ENCODE measurements at regions not wholly inside any gene's neighbourhood (a gene's known extent, or its start where the extent isn't known, plus 50 kb on each side); places are given as distances from the start of the nearest gene placed in this dataset.

- DNase-seq = no peak
These were observed 282.3 kb upstream of the NECTIN3 start for GRCh38 chr3:110789315-110789714.

DNA sequence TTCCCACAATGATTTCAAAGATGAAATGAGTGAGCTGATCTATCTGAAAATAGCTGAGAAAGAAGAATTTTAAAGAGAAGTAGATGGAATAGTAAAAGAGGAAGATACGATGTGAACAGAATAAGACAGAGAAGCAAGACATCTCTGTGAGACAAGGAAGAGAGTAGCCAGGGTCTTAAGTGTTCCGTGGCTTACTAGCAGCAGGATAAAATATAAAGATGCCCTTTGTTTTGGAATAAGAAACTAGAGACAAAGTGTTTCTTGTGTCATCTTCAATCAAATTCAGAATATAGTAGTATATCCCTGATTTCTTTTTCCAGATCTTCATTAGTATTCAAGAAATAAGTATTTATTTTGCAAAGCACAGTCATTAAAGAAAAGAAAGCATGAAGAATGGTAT, 281.0 kb upstream of the NECTIN3 start:
- no peak for DNase-seq

GRCh38 chr3:110791995-110792686, 279.5 kb upstream of the NECTIN3 start:
- DNase-seq = no peak

DNA sequence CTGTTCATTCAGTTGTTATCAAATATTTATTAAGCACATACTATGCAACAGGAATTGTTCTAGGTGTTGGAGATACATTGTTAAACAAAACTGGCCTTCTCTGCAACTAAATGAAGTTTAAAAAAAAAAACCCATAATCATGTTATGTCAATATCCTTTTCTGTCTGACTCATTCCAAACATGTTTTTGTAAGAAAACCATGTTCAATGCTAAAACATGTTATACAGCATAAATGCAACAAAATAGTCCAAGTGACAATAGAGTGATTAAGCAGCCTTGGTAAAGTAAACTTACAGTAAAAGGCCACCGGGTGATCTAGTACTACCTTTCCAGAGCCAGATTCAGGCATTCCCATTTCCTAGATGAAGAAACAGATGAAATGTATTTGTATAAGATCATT, 278.0 kb upstream of the NECTIN3 start:
- DNase-seq = no peak

GRCh38 chr3:110795163-110795562, 276.5 kb upstream of the NECTIN3 start:
- DNase-seq = no peak

DNA sequence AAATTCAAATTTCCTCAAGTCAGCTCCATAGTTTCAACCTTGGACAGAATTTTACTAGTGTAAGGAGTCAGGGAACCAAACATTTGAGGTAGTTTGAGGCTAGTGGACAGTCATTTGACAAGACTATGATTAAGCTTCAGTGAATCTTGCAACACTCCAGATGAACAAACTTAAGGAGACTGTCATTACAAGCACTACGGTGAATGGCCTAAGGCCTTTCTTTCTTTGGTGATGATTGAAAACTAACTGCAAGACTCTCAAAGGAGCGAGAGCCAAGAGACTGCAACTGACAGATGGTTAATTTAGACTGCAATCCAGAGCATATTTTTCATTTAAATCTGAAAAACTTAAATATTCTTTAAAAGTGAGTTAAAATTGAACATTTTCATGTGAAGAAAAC, 272.3 kb upstream of the NECTIN3 start:
- no peak for DNase-seq

DNA sequence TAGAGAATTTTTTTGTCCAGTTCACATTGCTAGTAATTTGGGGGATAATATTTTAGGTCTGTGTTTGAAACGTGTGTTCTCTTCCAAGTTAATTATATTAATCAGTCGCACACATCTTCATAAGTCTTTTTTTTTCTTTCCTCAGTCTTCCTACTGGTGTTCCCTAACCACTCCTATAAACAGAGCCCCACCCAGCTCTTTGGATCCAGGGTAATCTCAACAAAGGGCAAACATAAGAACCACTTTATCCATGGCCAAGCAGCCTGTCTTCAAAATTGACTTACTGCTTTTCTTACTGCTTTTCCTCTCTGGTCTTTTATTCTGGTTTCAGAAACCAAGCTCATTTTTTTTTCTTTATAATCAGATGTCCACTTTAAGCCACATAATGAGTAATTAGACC, 266.8 kb upstream of the NECTIN3 start:
- DNase-seq = no peak

GRCh38 chr3:110806924-110807323, 264.7 kb upstream of the NECTIN3 start:
- DNase-seq = no peak

DNA sequence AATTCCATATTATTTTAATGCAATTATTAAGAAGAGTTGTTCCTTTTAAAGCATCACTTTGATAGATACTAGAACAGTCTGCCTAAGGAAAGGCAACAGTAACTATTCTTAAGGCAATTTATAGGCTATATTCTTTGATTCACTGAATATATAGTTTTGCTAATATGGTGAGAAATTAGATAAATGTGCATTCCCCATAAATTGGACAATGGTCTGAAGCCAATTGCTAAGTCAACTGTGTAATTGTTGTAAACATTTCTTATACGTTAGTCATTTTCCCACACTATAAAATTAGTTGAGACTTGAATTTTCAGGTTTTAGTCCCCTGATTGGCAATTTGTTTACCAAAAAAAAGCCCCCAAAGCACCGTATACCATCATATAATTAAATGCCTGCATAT, 263.0 kb upstream of the NECTIN3 start:
- DNase-seq = no peak

GRCh38 chr3:110810356-110810755, 261.3 kb upstream of the NECTIN3 start:
- DNase-seq = no peak

GRCh38 chr3:110811050-110811449, 260.6 kb upstream of the NECTIN3 start:
- no peak for DNase-seq

- DNase-seq = no peak
These were observed 258.1 kb upstream of the NECTIN3 start for GRCh38 chr3:110813541-110813940.

- no peak for DNase-seq
These were observed 257.2 kb upstream of the NECTIN3 start for GRCh38 chr3:110814170-110815007.

GRCh38 chr3:110815008-110815583, 256.5 kb upstream of the NECTIN3 start:
- no peak for DNase-seq

DNA sequence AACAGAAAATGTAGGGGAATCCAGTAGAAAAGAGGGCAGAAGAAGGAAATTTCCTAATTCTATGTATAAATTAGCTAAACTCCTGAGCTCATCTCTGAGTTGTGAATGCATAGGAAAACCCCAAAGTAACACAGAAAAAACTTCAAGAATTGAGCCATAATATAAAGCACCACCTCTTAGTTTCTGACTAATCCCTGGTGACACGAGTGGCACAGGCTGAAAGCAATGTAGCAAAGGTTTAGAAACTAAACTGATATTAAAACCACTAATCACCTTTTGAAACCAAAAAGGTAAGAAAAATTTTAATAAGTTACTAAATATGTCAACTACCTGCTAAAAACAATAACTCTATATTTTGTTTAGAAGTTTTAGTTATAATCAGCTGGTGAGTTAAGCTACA, 255.6 kb upstream of the NECTIN3 start:
- no peak for DNase-seq

GRCh38 chr3:110821586-110821985, 250.0 kb upstream of the NECTIN3 start:
- no peak for DNase-seq

DNA sequence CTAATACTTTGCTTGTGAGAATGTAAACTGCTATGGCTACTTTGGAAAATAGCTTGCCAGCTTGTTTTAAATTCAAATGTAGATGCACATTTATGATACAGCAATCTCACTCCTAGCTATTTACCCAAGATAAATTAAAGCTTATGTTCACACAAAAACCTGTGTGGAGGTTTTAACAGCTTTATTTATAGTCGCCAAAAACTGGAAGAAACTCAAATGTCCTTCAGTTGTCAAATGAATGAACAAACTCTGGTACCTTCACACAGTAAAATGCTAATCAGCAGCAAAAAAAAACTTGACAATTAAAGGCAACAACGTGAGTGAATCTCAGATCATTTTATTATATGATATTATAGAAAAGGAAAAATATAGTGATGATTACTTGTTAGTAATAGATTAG, 248.6 kb upstream of the NECTIN3 start:
- no peak for DNase-seq

- DNase-seq = no peak
These were observed 224.6 kb upstream of the NECTIN3 start for GRCh38 chr3:110846971-110847370.

GRCh38 chr3:110849064-110849463, 222.6 kb upstream of the NECTIN3 start:
- DNase-seq = no peak

GRCh38 chr3:110851736-110852135, 219.9 kb upstream of the NECTIN3 start:
- DNase-seq = no peak

DNA sequence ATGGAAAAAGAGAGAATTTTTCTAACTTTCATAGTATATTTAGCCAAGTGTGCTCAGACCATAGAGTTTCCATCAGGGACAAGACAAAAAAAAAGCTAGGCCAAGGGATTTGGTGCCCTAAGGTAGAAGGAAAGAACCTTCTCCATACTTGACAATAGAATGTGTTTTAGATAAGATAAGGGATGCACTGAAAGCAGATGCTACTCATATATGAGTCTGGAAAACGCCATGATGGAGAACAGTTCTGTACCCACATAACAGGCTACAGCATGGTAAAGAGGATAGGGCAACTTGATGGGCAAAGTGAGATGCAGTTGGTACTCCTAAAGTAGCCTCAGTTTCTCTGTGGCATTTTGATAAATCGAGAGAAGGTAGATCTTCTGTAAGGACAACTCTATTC, 216.4 kb upstream of the NECTIN3 start:
- DNase-seq = no peak

DNA sequence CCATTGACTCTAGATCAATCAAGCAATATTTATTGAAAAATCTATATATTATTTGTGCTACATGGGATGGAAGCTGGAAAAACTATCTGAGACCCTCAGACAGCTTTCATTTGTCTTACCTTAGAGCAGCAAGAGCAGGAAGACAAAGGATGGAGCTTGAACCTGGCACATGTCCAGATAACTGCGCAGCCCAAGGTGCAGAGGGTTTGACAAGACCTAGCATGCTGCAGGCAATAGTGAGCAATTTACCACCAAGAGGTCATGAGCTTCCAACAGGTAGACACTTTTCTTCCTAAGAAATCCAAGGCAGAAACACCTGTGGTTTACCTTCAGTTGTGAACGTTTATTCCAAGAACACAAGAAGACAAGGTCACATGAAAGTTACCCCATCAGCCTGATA, 214.7 kb upstream of the NECTIN3 start:
- no peak for DNase-seq

- no peak for DNase-seq
These were observed 213.1 kb upstream of the NECTIN3 start for GRCh38 chr3:110858549-110858948.

- peak in 1 of 2 experiments; percentile 22 for DNase-seq
These were observed 212.3 kb upstream of the NECTIN3 start for GRCh38 chr3:110859336-110859735.

Data from NCI-H1930 (cell line).